Transverse colon (tissue), 4 donors: ENCODE measurements at regions not wholly inside any gene's neighbourhood (a gene's known extent, or its start where the extent isn't known, plus 50 kb on each side); places are given as distances from the start of the nearest gene placed in this dataset.

Experiments used
- DNase-seq: peaks from one replicate; pipeline ENCODE4 v3.0.0-alpha.2; 2019
- H3K27ac ChIP-seq, 4 donors: fragments of 200-600 bp; sonication (generic); 2 replicates each; pipeline ENCODE4 v1.5.1; 2016 to 2018; ENCODE audit warnings: inconsistent platforms in 4 of 4
- H3K27me3 ChIP-seq: fragments of 200-600 bp; sonication (generic); 2 replicates; pipeline ENCODE4 v1.5.1; 2017; ENCODE audit warnings: inconsistent platforms
- H3K36me3 ChIP-seq, 4 donors: fragments of 200-600 bp; sonication (generic); 2 replicates each; pipeline ENCODE4 v1.5.1; 2017 to 2019; ENCODE audit warnings: inconsistent platforms in 4 of 4
- H3K4me1 ChIP-seq, 4 donors: fragments of 200-600 bp; sonication (generic); 2 replicates each; pipeline ENCODE4 v1.5.1; 2017 to 2020; ENCODE audit warnings: inconsistent platforms in 4 of 4
- H3K4me3 ChIP-seq, 4 donors: fragments of 200-600 bp; sonication (generic); 1 replicate in 1 of 4; 2 replicates in 3 of 4; pipeline versions ENCODE4 v1.5.1 to v1.6.1; 2017 to 2019; ENCODE audit warnings: inconsistent platforms in 4 of 4
- H3K9me3 ChIP-seq, 2 donors: fragments of 200-600 bp; sonication (generic); 2 replicates each; pipeline ENCODE4 v1.5.1; 2017 to 2019; ENCODE audit warnings: inconsistent platforms in 2 of 2
- EP300 ChIP-seq: sonication (generic); formaldehyde crosslinking; IDR thresholded peaks from one replicate; pipeline ENCODE4 v1.6.1; 2017; ENCODE audit warnings: antibody characterized with exemption, low read depth
- POLR2A ChIP-seq: fragments of 450-650 bp; IDR thresholded peaks from one replicate; pipeline ENCODE4 v1.6.1; 2016; ENCODE audit warnings: antibody characterized with exemption, mild to moderate bottlenecking, moderate library complexity
- POLR2AphosphoS5 ChIP-seq, 3 donors: sonication (generic); formaldehyde crosslinking; IDR thresholded peaks; one replicate each; pipeline ENCODE4 v1.6.1; 2016; ENCODE audit warnings: antibody characterized with exemption in 3 of 3
- WGBS, 2 donors: methylation state at CpG; one replicate each; pipeline ENCODE4 v1.1.5; 2018; ENCODE audit warnings: low coverage in 1 of 2; 5-methylcytosine and 5-hydroxymethylcytosine counted together
- in situ Hi-C, 4 donors: fragments of 200-750 bp; cut with MboI; loops; one replicate each; pipeline versions ENCODE4 v1.15.0 to v1.15.1; 2017; ENCODE audit warnings: low sequenced_read_pairs in 3 of 4, low pct_ligation_motif_present in 1 of 4, low pct_unique_long_range_greater_than_20kb in 1 of 4
- intact Hi-C: fragments of 100-400 bp; cut with DNase I; formaldehyde crosslinking; loops from one replicate; pipeline ENCODE4 v1.15.1; 2023; ENCODE audit warnings: low total_unique reads
- TF ChIP-seq, protein P1 (sequence below), 5 experiments: fragments of 200-600 bp in 3 of 5; fragments of 450-650 bp in 2 of 5; sonication (generic) in 3 of 5; IDR thresholded peaks; 1 replicate in 2 of 5; 2 replicates in 3 of 5; pipeline ENCODE4 v1.5.1; 2016 to 2017; ENCODE audit warnings: antibody characterized with exemption in 5 of 5, inconsistent platforms in 3 of 5, mild to moderate bottlenecking in 2 of 5, moderate library complexity in 1 of 5

GRCh38 chr12:61629702-61630101 is 630.5 kb upstream of the USP15 start:
- H3K27me3 ChIP-seq: no peaks in the 10 kb centered on the region
- TF ChIP-seq POLR2A: no peak
- TF ChIP-seq EP300: no peak
- TF ChIP-seq, protein P1, sequence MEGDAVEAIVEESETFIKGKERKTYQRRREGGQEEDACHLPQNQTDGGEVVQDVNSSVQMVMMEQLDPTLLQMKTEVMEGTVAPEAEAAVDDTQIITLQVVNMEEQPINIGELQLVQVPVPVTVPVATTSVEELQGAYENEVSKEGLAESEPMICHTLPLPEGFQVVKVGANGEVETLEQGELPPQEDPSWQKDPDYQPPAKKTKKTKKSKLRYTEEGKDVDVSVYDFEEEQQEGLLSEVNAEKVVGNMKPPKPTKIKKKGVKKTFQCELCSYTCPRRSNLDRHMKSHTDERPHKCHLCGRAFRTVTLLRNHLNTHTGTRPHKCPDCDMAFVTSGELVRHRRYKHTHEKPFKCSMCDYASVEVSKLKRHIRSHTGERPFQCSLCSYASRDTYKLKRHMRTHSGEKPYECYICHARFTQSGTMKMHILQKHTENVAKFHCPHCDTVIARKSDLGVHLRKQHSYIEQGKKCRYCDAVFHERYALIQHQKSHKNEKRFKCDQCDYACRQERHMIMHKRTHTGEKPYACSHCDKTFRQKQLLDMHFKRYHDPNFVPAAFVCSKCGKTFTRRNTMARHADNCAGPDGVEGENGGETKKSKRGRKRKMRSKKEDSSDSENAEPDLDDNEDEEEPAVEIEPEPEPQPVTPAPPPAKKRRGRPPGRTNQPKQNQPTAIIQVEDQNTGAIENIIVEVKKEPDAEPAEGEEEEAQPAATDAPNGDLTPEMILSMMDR (IDR thresholded peaks at IDR 0.05): no peak
- WGBS, 2 donors: 60 to 81% methylated on average over 1 to 2 of the region's 2 CpGs
- in situ Hi-C loops (no loop called here), intact Hi-C loops (no loop called here)
- no peaks in the 10 kb centered on the region for H3K36me3 ChIP-seq
- H3K4me1 ChIP-seq: no peaks in the 10 kb centered on the region
- no peak overlapping the region for H3K27ac ChIP-seq
- no peak for DNase-seq
- no peak overlapping the region for H3K4me3 ChIP-seq
- no peaks in the 10 kb centered on the region for H3K9me3 ChIP-seq

- Histone ChIP-seq H3K36me3 (peaks cover 0 to 2% (median 0%) of the 10 kb centered on the region in 4 donors), H3K9me3 (no peaks in the 10 kb centered on the region), H3K27ac (no peak overlapping the region), H3K4me1 (no peaks in the 10 kb centered on the region), H3K27me3 (no peaks in the 10 kb centered on the region), H3K4me3 (no peak overlapping the region)
- in situ Hi-C loops (no loop called here), intact Hi-C loops (no loop called here)
- 61 to 62% methylated on average over 3 of the region's 3 CpGs for WGBS, 2 donors
- no peak for DNase-seq
- no peak for TF ChIP-seq POLR2A
- TF ChIP-seq, protein P1 (IDR thresholded peaks at IDR 0.05): no peak
- no peak for TF ChIP-seq POLR2AphosphoS5 (IDR thresholded peaks at IDR 0.05)
- no peak for TF ChIP-seq EP300
These were observed 613.6 kb upstream of the USP15 start for GRCh38 chr12:61646639-61647038.

DNA sequence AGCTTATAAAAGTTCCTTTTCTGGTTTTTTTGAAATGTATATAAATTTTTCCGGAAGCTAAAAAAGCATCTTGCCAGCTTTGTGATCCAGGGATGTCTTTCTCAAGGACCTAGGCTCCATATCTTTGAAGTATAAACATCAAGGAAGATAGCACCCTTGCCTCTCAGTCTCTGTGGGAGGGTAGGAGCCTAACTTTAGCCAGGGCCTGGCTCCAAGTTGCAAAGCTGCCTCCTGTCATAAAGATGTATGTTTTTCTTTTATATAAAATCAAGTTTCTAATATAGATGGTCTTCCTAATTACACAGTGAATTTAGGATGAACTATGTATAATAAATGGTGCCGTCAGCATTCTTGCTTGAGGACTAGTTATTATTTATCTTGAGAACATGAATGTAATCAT is 612.6 kb upstream of the USP15 start:
- Histone ChIP-seq H3K9me3 (no peaks in the 10 kb centered on the region), H3K4me3 (no peak overlapping the region), H3K4me1 (no peaks in the 10 kb centered on the region), H3K36me3 (peaks cover 0 to 2% (median 0%) of the 10 kb centered on the region in 4 donors), H3K27me3 (no peaks in the 10 kb centered on the region), H3K27ac (no peak overlapping the region)
- in situ Hi-C loops: no loop called here
- TF ChIP-seq, protein P1 (IDR thresholded peaks at IDR 0.05): no peak
- TF ChIP-seq EP300 (no peak), POLR2A (no peak), POLR2AphosphoS5 (IDR thresholded peaks at IDR 0.05) (no peak)
- intact Hi-C loops: no loop called here
- no peak for DNase-seq
- WGBS, 2 donors: 64 to 81% methylated on average over 2 of the region's 2 CpGs

- 86 to 89% methylated on average over 2 of the region's 2 CpGs for WGBS, 2 donors
- Histone ChIP-seq H3K27ac (no peak overlapping the region), H3K4me1 (no peaks in the 10 kb centered on the region), H3K27me3 (no peaks in the 10 kb centered on the region), H3K9me3 (no peaks in the 10 kb centered on the region), H3K36me3 (peaks cover 0 to 2% (median 0%) of the 10 kb centered on the region in 4 donors), H3K4me3 (no peak overlapping the region)
- in situ Hi-C loops (no loop called here), intact Hi-C loops (no loop called here)
- TF ChIP-seq EP300 (no peak), POLR2A (no peak), POLR2AphosphoS5 (IDR thresholded peaks at IDR 0.05) (no peak)
- TF ChIP-seq, protein P1 (IDR thresholded peaks at IDR 0.05): no peak
- no peak for DNase-seq
These were observed 607.9 kb upstream of the USP15 start for GRCh38 chr12:61652265-61652664.
